ENCODE measurements at regions not wholly inside any gene's neighbourhood (a gene's known extent, or its start where the extent isn't known, plus 50 kb on each side); places are given as distances from the start of the nearest gene placed in this dataset.

- Histone ChIP-seq H3K9me3 (replicated peaks; ENCODE audit: insufficient read depth, low read length) (no peaks in the 10 kb centered on the region), H3F3A (ENCODE audit: insufficient read depth, low read length) (no peaks in the 10 kb centered on the region), H3K27ac (ENCODE audit: low read length) (no peak overlapping the region), H2AFZ (ENCODE audit: low read length) (no peak overlapping the region), H3K9me2 (replicated peaks; ENCODE audit: insufficient read depth, low read length) (no peaks in the 10 kb centered on the region), H3K4me2 (ENCODE audit: low read depth, low read length) (no peak overlapping the region), H3K79me2 (ENCODE audit: low read length) (no peaks in the 10 kb centered on the region), H3K4me3 (ENCODE audit: low read length) (no peak overlapping the region), H3K9ac (ENCODE audit: low read length) (no peak overlapping the region), H3K4me1 (ENCODE audit: low read length) (no peaks in the 10 kb centered on the region), H3K36me3 (replicated peaks; ENCODE audit: insufficient read depth, low read length) (no peaks in the 10 kb centered on the region), H4K20me1 (ENCODE audit: insufficient read depth, low read length) (no peaks in the 10 kb centered on the region), H3K27me3 (replicated peaks; ENCODE audit: insufficient read depth, low read length) (no peaks in the 10 kb centered on the region)
- DNase-seq, result no peak
- TF ChIP-seq EZH2 (optimal IDR thresholded peaks at IDR 0.05; ENCODE audit: low read depth, low read length), result no peak
- TF ChIP-seq EZH2phosphoT487 (IDR thresholded peaks at IDR 0.05; ENCODE audit: low read length), result no peak
- TF ChIP-seq, protein P1, sequence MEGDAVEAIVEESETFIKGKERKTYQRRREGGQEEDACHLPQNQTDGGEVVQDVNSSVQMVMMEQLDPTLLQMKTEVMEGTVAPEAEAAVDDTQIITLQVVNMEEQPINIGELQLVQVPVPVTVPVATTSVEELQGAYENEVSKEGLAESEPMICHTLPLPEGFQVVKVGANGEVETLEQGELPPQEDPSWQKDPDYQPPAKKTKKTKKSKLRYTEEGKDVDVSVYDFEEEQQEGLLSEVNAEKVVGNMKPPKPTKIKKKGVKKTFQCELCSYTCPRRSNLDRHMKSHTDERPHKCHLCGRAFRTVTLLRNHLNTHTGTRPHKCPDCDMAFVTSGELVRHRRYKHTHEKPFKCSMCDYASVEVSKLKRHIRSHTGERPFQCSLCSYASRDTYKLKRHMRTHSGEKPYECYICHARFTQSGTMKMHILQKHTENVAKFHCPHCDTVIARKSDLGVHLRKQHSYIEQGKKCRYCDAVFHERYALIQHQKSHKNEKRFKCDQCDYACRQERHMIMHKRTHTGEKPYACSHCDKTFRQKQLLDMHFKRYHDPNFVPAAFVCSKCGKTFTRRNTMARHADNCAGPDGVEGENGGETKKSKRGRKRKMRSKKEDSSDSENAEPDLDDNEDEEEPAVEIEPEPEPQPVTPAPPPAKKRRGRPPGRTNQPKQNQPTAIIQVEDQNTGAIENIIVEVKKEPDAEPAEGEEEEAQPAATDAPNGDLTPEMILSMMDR (IDR thresholded peaks at IDR 0.05; ENCODE audit: low read length), result no peak
Observed at GRCh38 chr5:88489364-88489763, 220.7 kb upstream of the TMEM161B start.

- no peak for DNase-seq
- H4K20me1 ChIP-seq (ENCODE audit: insufficient read depth, low read length), result no peaks in the 10 kb centered on the region
- no peak overlapping the region for H2AFZ ChIP-seq (ENCODE audit: low read length)
- H3K36me3 ChIP-seq (replicated peaks; ENCODE audit: insufficient read depth, low read length), result no peaks in the 10 kb centered on the region
- TF ChIP-seq EZH2phosphoT487 (IDR thresholded peaks at IDR 0.05; ENCODE audit: low read length), result no peak
- TF ChIP-seq EZH2 (optimal IDR thresholded peaks at IDR 0.05; ENCODE audit: low read depth, low read length), result no peak
- TF ChIP-seq, protein P1 (IDR thresholded peaks at IDR 0.05; ENCODE audit: low read length), result no peak
- no peak overlapping the region for H3K4me2 ChIP-seq (ENCODE audit: low read depth, low read length)
- H3K9me3 ChIP-seq (replicated peaks; ENCODE audit: insufficient read depth, low read length), result no peaks in the 10 kb centered on the region
- H3K4me1 ChIP-seq (ENCODE audit: low read length), result no peaks in the 10 kb centered on the region
- no peaks in the 10 kb centered on the region for H3F3A ChIP-seq (ENCODE audit: insufficient read depth, low read length)
- H3K4me3 ChIP-seq (ENCODE audit: low read length), result no peak overlapping the region
- H3K27ac ChIP-seq (ENCODE audit: low read length), result no peak overlapping the region
- H3K9ac ChIP-seq (ENCODE audit: low read length), result no peak overlapping the region
- H3K79me2 ChIP-seq (ENCODE audit: low read length), result no peaks in the 10 kb centered on the region
- H3K27me3 ChIP-seq (replicated peaks; ENCODE audit: insufficient read depth, low read length), result no peaks in the 10 kb centered on the region
- no peaks in the 10 kb centered on the region for H3K9me2 ChIP-seq (replicated peaks; ENCODE audit: insufficient read depth, low read length)
Observed at GRCh38 chr5:88488561-88488960, 219.9 kb upstream of the TMEM161B start.

- no peaks in the 10 kb centered on the region for H3K9me3 ChIP-seq (replicated peaks; ENCODE audit: insufficient read depth, low read length)
- no peak overlapping the region for H3K9ac ChIP-seq (ENCODE audit: low read length)
- no peaks in the 10 kb centered on the region for H3K27me3 ChIP-seq (replicated peaks; ENCODE audit: insufficient read depth, low read length)
- TF ChIP-seq EZH2phosphoT487 (IDR thresholded peaks at IDR 0.05; ENCODE audit: low read length) (no peak), EZH2 (optimal IDR thresholded peaks at IDR 0.05; ENCODE audit: low read depth, low read length) (no peak)
- TF ChIP-seq, protein P1 (IDR thresholded peaks at IDR 0.05; ENCODE audit: low read length), result no peak
- no peaks in the 10 kb centered on the region for H3K36me3 ChIP-seq (replicated peaks; ENCODE audit: insufficient read depth, low read length)
- DNase-seq, result no peak
- no peaks in the 10 kb centered on the region for H4K20me1 ChIP-seq (ENCODE audit: insufficient read depth, low read length)
- H3K27ac ChIP-seq (ENCODE audit: low read length), result no peak overlapping the region
- no peak overlapping the region for H3K4me2 ChIP-seq (ENCODE audit: low read depth, low read length)
- H2AFZ ChIP-seq (ENCODE audit: low read length), result no peak overlapping the region
- no peaks in the 10 kb centered on the region for H3F3A ChIP-seq (ENCODE audit: insufficient read depth, low read length)
- no peaks in the 10 kb centered on the region for H3K9me2 ChIP-seq (replicated peaks; ENCODE audit: insufficient read depth, low read length)
- H3K79me2 ChIP-seq (ENCODE audit: low read length), result no peaks in the 10 kb centered on the region
- H3K4me3 ChIP-seq (ENCODE audit: low read length), result no peak overlapping the region
- H3K4me1 ChIP-seq (ENCODE audit: low read length), result no peaks in the 10 kb centered on the region
Observed at GRCh38 chr5:88488130-88488529, 219.5 kb upstream of the TMEM161B start.

Data from MM.1S (cell line).